Amniotic epithelial cell (primary cell): ENCODE measurements at regions not wholly inside any gene's neighbourhood (a gene's known extent, or its start where the extent isn't known, plus 50 kb on each side); places are given as distances from the start of the nearest gene placed in this dataset.

ENCODE experiments used
- DNase-seq: peaks from one replicate; pipeline ENCODE4 v3.0.0-alpha.2; 2010; ENCODE audit warnings: low read depth

DNA sequence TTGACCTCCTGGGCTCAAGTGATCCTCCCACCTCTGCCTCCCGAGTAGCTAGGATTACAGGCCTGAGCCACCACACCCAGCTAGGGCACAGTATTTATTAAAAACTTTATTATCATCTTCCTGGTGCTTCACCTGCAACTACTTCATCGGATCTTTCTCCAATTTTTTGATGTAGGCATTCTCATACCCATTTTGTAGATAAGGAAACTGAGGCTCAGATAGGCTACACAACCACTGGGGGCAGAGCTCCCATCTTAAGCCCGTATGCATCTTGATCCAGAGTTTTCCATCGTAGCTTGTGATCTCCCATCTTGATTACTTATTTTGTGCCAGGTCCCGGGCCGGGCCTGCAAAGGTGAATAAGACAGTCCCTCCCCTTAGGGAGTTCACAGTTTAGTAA lies 68.1 kb upstream of the BCOR start:
- DNase-seq = no peak

GRCh38 chrX:40165206-40165605 lies 67.4 kb upstream of the BCOR start:
- no peak for DNase-seq

- DNase-seq = no peak
Observed at GRCh38 chrX:40164751-40165150, 67.0 kb upstream of the BCOR start.

GRCh38 chrX:40158036-40158706 lies 60.4 kb upstream of the BCOR start:
- no peak for DNase-seq

DNA sequence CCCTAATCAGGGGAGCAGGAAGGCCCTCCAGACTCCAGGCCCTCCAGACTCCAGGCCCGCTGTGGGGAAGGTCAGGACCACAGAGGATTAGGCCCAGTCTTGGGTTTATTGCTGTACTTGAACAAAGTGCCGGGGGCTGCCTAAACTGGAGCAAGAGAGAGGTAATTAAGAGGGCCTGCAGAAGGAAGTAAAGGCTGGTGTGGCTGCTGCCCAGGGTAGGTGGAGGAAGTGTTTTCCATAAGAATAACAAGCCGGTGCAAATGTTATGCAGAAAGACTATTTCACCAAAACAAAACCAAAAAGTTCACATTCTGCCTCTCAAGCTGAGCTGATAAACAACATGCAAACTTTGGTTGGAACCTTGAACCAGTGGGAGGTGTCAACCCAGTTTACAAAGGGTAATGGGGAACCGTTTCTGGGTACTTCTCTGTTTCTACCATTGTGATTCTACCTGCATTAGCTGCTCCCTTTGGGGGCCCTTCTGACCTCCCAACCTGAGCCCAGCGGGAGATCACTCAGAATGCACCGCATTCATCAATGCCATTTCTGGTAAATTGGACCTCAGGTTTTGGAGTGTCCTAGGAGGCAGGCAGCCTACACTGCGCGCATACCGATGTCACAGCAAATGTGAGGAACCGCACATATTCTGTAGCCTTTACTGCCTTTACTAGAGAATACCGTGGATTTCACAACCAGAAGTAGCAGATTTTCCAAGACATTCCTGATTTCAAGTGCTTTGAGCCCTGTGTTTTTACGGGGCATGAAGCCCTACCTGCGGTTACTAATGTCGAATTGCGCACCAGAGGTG lies 59.7 kb upstream of the BCOR start:
- no peak for DNase-seq

DNA sequence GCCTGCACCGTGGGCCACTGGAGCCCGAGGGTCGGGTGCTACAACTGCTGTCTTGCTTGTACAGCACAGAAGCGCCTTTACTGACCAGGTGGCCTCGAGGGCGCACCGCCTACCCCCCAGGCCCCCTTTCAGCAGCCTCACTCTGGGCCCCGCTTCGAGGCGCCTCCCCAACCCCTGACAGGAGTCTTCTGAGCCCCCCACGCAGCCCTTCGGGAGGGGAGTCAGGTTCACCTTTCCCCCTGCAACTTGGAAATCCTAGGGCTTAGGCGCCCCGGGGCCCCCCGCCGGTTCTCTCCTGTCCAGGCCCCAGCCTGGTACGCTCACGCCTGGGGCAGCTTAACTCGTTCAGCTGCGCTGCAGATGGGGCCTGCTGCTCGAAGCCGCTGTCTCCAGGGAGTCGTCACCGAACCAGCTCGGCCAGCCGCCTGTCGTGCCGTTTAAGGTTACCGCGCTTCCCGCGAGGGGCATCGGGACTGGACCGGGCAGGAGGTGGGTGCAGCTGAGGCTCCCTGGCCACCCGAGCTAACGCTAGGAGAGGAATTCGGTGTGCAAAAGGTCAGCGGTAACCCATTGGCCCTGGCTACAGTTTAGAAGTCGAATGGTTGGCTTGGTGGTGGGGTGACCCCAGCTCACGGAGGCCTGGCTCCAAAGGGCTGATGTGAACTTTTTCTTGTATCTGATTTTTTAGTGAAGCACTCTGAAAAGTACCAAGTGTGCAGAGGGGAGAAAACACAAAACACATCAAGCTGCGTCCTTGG lies 58.9 kb upstream of the BCOR start:
- no peak for DNase-seq

DNA sequence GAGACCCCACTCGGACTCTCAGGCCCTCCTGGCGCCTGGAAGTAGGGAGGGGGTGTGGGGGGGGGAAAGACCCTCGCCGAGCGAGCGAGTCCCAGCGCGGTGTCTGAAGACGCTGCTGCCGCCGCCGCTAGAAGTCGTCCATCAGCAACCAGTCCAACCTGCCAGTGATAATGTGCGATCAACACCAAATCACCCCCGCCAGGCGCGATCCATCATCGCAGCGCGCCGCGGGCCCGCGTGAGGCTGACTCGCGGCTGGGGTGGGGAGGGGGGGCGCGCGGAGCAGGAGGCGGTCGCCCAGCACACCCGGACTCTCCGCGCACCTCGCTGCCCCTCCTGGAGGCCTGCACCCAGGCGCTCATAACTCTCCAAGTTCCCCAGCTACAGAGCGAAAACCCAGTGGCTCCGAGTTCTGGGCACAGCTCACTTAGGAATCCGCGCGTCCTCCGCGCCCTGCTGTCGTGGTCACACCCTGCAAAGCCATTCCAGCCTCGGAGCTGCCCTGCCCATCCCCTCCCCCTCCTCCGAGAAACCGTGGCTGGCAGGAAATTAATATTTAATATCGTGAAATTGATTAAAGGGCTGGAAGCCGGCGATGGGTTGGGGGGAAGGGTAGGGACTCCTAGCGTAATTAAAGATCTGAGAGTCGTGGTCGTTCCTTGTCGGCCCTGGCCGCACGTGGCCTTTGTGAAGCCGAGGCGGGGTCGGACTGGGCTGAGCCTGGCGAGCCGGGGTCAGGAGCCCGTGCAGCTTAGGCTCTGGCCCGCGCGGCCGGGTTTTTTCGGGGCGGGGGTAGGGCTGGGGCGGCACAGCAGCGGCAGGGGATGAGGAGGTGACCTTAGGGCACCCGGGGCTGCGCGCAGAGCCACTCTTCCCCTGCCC lies 58.1 kb upstream of the BCOR start:
- no peak for DNase-seq

GRCh38 chrX:40154853-40155588 lies 57.3 kb upstream of the BCOR start:
- peak; percentile 80 for DNase-seq

GRCh38 chrX:40154250-40154852 lies 56.6 kb upstream of the BCOR start:
- DNase-seq = peak; percentile 46

DNA sequence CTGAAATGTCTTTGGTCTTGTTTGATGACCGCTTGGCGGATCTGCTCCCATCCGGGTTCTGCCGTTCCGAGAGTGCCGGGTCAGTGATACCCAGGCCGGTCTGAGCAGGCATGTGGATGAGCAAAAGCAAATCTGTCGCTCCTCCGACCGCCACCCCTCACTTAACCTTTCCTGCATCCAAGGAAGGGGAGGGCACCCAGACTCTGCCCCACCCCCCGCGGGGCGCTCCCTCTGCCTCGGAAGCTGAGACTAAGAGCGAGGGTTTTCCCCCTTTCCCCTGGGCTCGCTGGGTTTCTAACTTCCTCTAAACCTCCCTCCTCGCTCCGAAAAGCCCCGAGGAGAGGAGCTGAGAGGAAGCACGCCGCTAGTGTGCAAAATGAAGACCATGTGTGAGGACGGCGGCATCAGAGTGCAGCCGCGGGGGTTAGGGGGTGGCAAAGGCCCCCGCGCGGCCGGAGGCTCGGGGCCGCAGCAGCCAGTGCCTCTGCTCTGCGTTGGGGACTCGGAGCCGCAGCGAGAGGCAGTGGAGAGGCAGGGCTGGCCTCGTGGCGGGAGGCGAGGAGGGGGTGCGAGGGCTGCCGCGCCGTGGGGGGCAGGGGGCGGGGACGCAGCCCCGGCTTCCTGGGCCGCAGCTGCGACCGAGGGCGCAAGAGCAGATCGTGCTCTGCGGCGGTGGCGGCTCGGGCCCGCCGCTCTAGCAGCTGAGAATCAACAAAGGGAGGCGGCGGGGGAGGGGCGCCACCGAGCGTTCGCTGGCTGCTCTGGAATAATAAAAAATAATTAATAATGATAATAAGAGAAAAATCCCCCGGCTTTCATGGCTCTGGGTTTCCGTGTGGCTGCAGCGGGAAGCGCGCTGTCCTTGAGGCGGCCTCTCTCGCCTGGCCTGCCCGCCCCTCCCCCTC lies 55.8 kb upstream of the BCOR start:
- DNase-seq = no peak

DNA sequence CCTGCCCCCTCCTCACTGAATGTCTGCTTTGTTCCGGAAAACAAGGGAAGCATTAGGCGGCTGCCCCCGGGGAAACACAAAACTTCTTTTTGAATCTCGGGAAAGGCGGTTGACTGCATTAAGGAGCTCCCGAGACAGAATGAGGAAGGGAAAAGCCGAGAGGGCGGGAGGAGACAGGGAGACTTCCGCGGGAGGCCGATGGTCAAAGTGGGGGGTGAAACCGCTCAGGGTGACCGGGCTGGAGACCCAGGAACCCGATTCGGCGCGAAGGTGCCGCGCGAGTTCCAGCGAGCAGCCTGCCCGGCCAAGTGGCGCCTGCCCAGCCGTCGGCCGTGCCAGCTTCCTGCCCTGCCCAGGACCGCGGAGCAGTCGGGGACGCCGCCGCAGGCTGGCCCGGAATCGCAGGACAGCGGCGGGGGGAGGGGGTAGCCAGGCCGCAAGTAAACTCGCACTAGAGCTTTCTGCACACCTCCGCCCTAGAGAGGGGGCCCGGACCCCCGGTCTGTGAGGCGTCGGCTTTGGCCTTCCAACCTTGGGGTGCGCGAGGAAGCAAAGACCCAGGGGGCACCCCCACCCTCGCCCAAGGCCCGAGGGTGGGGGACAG lies 55.1 kb upstream of the BCOR start:
- DNase-seq = no peak

DNA sequence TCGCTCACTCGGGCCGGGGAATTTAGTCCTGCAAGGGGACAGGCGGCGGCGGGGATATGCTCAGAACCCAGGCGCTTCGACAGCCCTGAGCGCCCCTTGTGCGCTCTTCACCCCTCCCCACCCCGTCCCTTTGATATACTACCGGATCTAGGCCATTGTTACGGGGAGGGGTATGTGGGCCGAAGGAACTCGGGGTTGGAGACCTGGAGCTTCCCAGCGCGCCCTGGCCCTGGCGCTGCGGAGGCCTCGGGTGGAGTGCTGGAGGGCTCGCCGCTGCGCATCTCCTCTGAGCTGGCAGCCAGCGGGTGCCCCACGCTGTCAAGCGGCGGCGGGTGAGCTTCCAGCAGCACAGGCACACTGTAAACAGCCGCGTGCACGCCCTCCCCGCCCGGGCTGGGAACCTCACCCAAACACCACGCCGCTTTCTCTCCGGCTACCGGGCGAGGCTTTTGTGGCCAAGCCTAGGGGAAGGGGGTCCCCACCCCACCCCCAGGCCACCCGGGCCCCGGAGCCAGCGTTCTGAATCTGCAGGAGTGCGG lies 54.5 kb upstream of the BCOR start:
- no peak for DNase-seq

GRCh38 chrX:40151211-40152172 lies 53.7 kb upstream of the BCOR start:
- no peak for DNase-seq

- no peak for DNase-seq
Observed at GRCh38 chrX:40150503-40150902, 52.7 kb upstream of the BCOR start.

DNA sequence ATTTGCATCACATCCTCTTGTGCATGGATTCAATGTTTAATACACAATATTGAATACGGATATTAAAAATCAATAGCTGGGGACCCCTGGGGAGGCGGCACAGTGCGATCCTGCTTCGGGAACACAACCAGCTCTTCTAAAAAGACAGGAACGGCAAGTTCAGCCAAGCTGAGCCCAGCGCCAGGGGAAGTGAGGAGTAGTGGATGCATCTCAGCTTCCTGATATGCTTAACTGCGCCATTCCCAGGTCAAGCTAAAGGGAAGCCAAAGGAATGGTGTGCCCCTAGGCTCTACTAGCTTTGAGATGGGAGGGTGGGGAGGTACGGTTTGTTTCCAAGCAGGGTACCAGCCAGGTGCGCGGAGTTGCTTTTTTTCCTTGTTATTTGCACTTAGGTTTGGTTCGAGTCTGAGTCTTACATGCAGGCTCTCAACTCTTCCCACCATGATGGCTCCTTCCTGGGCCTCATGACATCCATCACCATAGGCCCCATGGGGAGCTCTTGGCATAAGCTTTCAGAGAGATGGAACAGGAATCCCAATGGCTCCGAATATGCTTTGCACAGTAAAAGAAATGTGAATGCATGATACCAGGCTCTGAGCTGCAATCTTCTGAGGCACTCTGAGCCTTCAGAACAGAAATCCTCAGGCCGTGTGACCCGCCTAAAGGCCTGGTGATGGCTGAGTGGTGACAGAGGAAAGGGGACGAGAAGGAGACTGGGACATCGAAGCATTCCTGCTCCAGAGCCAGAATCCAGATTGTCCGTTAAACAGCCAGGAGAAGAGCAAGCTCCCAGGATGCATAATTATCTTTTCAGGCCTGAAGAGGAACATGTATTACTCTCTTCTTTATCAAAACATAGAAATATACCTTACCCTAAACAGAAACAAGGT lies 51.8 kb upstream of the BCOR start:
- DNase-seq = no peak

DNA sequence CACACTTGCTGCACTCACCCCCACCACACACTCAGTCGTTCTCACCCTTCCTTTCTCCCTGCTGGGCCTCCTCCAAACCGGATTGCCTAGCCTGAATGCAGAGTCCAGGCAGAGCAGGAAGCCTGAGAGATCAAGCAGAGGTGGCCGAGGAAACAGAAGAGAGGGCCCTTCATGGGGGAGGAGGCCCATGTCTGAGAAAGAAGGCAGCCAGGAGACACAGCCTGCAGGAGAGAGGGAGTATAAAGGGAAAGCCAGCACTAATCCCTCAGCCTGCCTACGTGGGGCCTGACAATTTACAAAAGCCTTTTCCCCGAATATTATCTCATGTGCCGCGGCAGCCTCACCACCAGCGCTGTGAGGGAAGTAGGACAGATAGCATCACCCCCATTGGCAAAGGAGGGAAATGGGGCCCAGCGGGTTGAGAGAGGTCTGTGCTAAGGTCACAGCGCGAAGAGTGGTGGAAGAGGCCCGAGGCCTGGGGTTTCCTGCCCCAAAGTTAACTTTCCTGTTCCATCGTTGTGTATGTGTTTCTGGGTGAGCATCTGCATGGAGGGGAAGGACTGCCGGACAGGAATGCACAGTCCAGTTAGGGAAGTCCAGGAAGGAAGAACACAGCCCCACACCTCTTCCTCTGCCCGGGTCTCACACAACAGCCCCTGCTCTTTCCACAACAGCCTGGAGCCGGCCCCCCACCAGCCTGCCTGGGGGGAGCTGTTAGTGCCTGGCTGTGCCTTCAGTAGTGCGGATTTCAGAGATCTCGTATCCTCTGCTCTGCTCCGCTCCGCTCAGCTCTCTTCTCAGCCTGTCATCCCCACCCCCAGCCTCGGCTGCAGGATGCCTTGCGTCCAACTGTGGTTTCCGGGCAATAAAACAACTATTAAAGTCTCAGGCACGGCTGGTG lies 50.9 kb upstream of the BCOR start:
- DNase-seq = peak; percentile 61
